ES-I3 (cell line): ENCODE measurements at regions not wholly inside any gene's neighbourhood (a gene's known extent, or its start where the extent isn't known, plus 50 kb on each side); places are given as distances from the start of the nearest gene placed in this dataset.
"Not testable (repeated sequence)": the region's sequence is repeated elsewhere in the genome, so short reads cannot be mapped to it uniquely, and the experiment has no call there.

Source experiments
- H3K36me3 ChIP-seq: 2 replicates; pipeline ENCODE4 v1.6.1; 2013; ENCODE audit warnings: mild to moderate bottlenecking, low read length, control low read depth, moderate library complexity; ENCODE audit not compliant: insufficient read depth
- H3K4me1 ChIP-seq: 2 replicates; pipeline ENCODE4 v1.6.1; 2013; ENCODE audit warnings: mild to moderate bottlenecking, control low read depth, low read length; ENCODE audit not compliant: insufficient read depth
- H3K9ac ChIP-seq: 2 replicates; pipeline ENCODE4 v1.6.1; 2013; ENCODE audit warnings: low read depth, mild to moderate bottlenecking, low read length, moderate library complexity
- H3K9me3 ChIP-seq: 2 replicates; pipeline ENCODE4 v1.6.1; 2013; ENCODE audit warnings: mild to moderate bottlenecking, low read length, moderate library complexity; ENCODE audit not compliant: control insufficient read depth, insufficient read depth

GRCh38 chr2:87592974-87593373 is 154.9 kb upstream of the PLGLB2 start:
- not testable (repeated sequence) for H3K9me3 ChIP-seq, H3K9ac ChIP-seq, H3K36me3 ChIP-seq, H3K4me1 ChIP-seq

- H3K4me1 ChIP-seq, H3K9ac ChIP-seq, H3K9me3 ChIP-seq, H3K36me3 ChIP-seq: not testable (repeated sequence)
These were observed 153.9 kb upstream of the PLGLB2 start for GRCh38 chr2:87593784-87594610.

GRCh38 chr2:87594611-87594992 is 153.3 kb upstream of the PLGLB2 start:
- H3K4me1 ChIP-seq, H3K9ac ChIP-seq, H3K36me3 ChIP-seq, H3K9me3 ChIP-seq: not testable (repeated sequence)

GRCh38 chr2:87595017-87595416 is 152.9 kb upstream of the PLGLB2 start:
- not testable (repeated sequence) for H3K9ac ChIP-seq, H3K9me3 ChIP-seq, H3K36me3 ChIP-seq, H3K4me1 ChIP-seq

GRCh38 chr2:87600961-87601360 is 146.9 kb upstream of the PLGLB2 start:
- not testable (repeated sequence) for H3K9me3 ChIP-seq, H3K9ac ChIP-seq, H3K36me3 ChIP-seq, H3K4me1 ChIP-seq

GRCh38 chr2:87602118-87602517 is 145.8 kb upstream of the PLGLB2 start:
- not testable (repeated sequence) for H3K4me1 ChIP-seq, H3K36me3 ChIP-seq, H3K9me3 ChIP-seq, H3K9ac ChIP-seq

GRCh38 chr2:87602728-87603127 is 145.2 kb upstream of the PLGLB2 start:
- not testable (repeated sequence) for H3K9ac ChIP-seq, H3K4me1 ChIP-seq, H3K9me3 ChIP-seq, H3K36me3 ChIP-seq

- H3K9me3 ChIP-seq, H3K4me1 ChIP-seq, H3K9ac ChIP-seq, H3K36me3 ChIP-seq: not testable (repeated sequence)
These were observed 144.2 kb upstream of the PLGLB2 start for GRCh38 chr2:87603418-87604278.

GRCh38 chr2:87604279-87604818 is 143.5 kb upstream of the PLGLB2 start:
- H3K9me3 ChIP-seq, H3K36me3 ChIP-seq, H3K9ac ChIP-seq, H3K4me1 ChIP-seq: not testable (repeated sequence)

- not testable (repeated sequence) for H3K4me1 ChIP-seq, H3K9me3 ChIP-seq
These were observed 142.9 kb upstream of the PLGLB2 start for GRCh38 chr2:87604980-87605379.

GRCh38 chr2:87608377-87609166 is 139.3 kb upstream of the PLGLB2 start:
- H3K9ac ChIP-seq, H3K4me1 ChIP-seq, H3K9me3 ChIP-seq, H3K36me3 ChIP-seq: not testable (repeated sequence)

More at GRCh38 chr2:87604980-87605379, 142.9 kb upstream of the PLGLB2 start:
- H3K9ac ChIP-seq, H3K36me3 ChIP-seq: not testable (repeated sequence)

GRCh38 chr2:87610974-87611373 is 136.9 kb upstream of the PLGLB2 start:
- H3K9me3 ChIP-seq, H3K4me1 ChIP-seq, H3K36me3 ChIP-seq, H3K9ac ChIP-seq: not testable (repeated sequence)

- H3K9ac ChIP-seq, H3K9me3 ChIP-seq, H3K4me1 ChIP-seq, H3K36me3 ChIP-seq: not testable (repeated sequence)
These were observed 136.5 kb upstream of the PLGLB2 start for GRCh38 chr2:87611416-87611815.

GRCh38 chr2:87611956-87612355 is 135.9 kb upstream of the PLGLB2 start:
- H3K9me3 ChIP-seq, H3K4me1 ChIP-seq, H3K9ac ChIP-seq, H3K36me3 ChIP-seq: not testable (repeated sequence)
